Trophoblast cell (in vitro differentiated cells and primary cell): ENCODE measurements at regions not wholly inside any gene's neighbourhood (a gene's known extent, or its start where the extent isn't known, plus 50 kb on each side); places are given as distances from the start of the nearest gene placed in this dataset.

ENCODE experiments used
- DNase-seq, 2 donors: peaks; one replicate each; pipeline ENCODE4 v3.0.0-alpha.2; 2016
- H2AFZ ChIP-seq: 2 replicates; pipeline ENCODE4 v1.6.1; 2013; ENCODE audit warnings: low read length, moderate library complexity, mild to moderate bottlenecking; ENCODE audit not compliant: insufficient read depth, poor library complexity
- H2AK5ac ChIP-seq: 2 replicates; pipeline ENCODE4 v1.6.1; 2013; ENCODE audit warnings: mild to moderate bottlenecking, low read length
- H2BK120ac ChIP-seq: 2 replicates; pipeline ENCODE4 v1.6.1; 2013; ENCODE audit warnings: low read length, mild to moderate bottlenecking, moderate library complexity; ENCODE audit not compliant: insufficient read depth, poor library complexity
- H2BK12ac ChIP-seq: 2 replicates; pipeline ENCODE4 v1.6.1; 2013; ENCODE audit warnings: mild to moderate bottlenecking, low read length, moderate library complexity
- H2BK5ac ChIP-seq: 2 replicates; pipeline ENCODE4 v1.6.1; 2013; ENCODE audit warnings: low read length, low read depth, moderate library complexity, mild to moderate bottlenecking; ENCODE audit not compliant: poor library complexity
- H3K14ac ChIP-seq: 2 replicates; pipeline ENCODE4 v1.6.1; 2013; ENCODE audit warnings: mild to moderate bottlenecking, low read length
- H3K18ac ChIP-seq: 2 replicates; pipeline ENCODE4 v1.6.1; 2013; ENCODE audit warnings: mild to moderate bottlenecking, low read length
- H3K23ac ChIP-seq: 2 replicates; pipeline ENCODE4 v1.6.1; 2013; ENCODE audit warnings: low read length
- H3K27ac ChIP-seq: 2 replicates; pipeline ENCODE4 v1.5.1; 2013; ENCODE audit warnings: low read depth, mild to moderate bottlenecking, inconsistent platforms, low read length, moderate library complexity
- H3K27me3 ChIP-seq: 2 replicates; pipeline ENCODE4 v1.6.1; 2013; ENCODE audit warnings: inconsistent platforms, mild to moderate bottlenecking, low read length, moderate library complexity; ENCODE audit not compliant: insufficient read depth
- H3K36me3 ChIP-seq, 2 experiments: 1 replicate in 1 of 2; 2 replicates in 1 of 2; pipeline ENCODE4 v1.6.1; 2013; ENCODE audit warnings: low read length in 2 of 2, mild to moderate bottlenecking in 2 of 2, moderate library complexity in 1 of 2; ENCODE audit not compliant: insufficient read depth in 2 of 2, control insufficient read depth in 1 of 2
- H3K4ac ChIP-seq: 2 replicates; pipeline ENCODE4 v1.6.1; 2013; ENCODE audit warnings: low read depth, mild to moderate bottlenecking, low read length, moderate library complexity
- H3K4me1 ChIP-seq, 2 experiments: 1 replicate in 1 of 2; 2 replicates in 1 of 2; pipeline ENCODE4 v1.6.1; 2013; ENCODE audit warnings: low read length in 2 of 2, mild to moderate bottlenecking in 2 of 2, moderate library complexity in 1 of 2; ENCODE audit not compliant: insufficient read depth in 2 of 2, control insufficient read depth in 1 of 2
- H3K4me2 ChIP-seq: 2 replicates; pipeline ENCODE4 v1.6.1; 2013; ENCODE audit warnings: inconsistent platforms, mild to moderate bottlenecking, low read length, moderate library complexity
- H3K4me3 ChIP-seq: 2 replicates; pipeline ENCODE4 v1.5.1; 2013; ENCODE audit warnings: mild to moderate bottlenecking, low read depth, low read length, inconsistent platforms
- H3K79me1 ChIP-seq: one replicate; pipeline ENCODE4 v1.6.1; 2013; ENCODE audit warnings: low read length
- H3K79me2 ChIP-seq: 2 replicates; pipeline ENCODE4 v1.6.1; 2013; ENCODE audit warnings: low read length, mild to moderate bottlenecking; ENCODE audit not compliant: control insufficient read depth, insufficient read depth, poor library complexity
- H3K9ac ChIP-seq: 2 replicates; pipeline ENCODE4 v1.6.1; 2013; ENCODE audit warnings: mild to moderate bottlenecking, low read length
- H3K9me3 ChIP-seq: 2 replicates; pipeline ENCODE4 v1.6.1; 2013; ENCODE audit warnings: low read depth, mild to moderate bottlenecking, control low read depth, inconsistent platforms, low read length; ENCODE audit not compliant: insufficient read depth
- H4K12ac ChIP-seq: 2 replicates; pipeline ENCODE4 v1.6.1; 2013; ENCODE audit warnings: low read depth, mild to moderate bottlenecking, low read length, moderate library complexity
- H4K8ac ChIP-seq: 2 replicates; pipeline ENCODE4 v1.6.1; 2013; ENCODE audit warnings: low read depth, mild to moderate bottlenecking, low read length, moderate library complexity
- H4K91ac ChIP-seq: one replicate; pipeline ENCODE4 v1.6.1; 2013; ENCODE audit warnings: low read depth, mild to moderate bottlenecking, low read length, moderate library complexity
- WGBS: extraction: QIAGEN DNeasy Blood & Tissue Kit; methylation state at CpG from one replicate; pipeline ENCODE4 v1.1.7; 2013; ENCODE audit warnings: missing lambda C conversion rate; ENCODE audit not compliant: insufficient read length, insufficient coverage; ENCODE audit errors: extremely low coverage; 5-methylcytosine and 5-hydroxymethylcytosine counted together

DNA sequence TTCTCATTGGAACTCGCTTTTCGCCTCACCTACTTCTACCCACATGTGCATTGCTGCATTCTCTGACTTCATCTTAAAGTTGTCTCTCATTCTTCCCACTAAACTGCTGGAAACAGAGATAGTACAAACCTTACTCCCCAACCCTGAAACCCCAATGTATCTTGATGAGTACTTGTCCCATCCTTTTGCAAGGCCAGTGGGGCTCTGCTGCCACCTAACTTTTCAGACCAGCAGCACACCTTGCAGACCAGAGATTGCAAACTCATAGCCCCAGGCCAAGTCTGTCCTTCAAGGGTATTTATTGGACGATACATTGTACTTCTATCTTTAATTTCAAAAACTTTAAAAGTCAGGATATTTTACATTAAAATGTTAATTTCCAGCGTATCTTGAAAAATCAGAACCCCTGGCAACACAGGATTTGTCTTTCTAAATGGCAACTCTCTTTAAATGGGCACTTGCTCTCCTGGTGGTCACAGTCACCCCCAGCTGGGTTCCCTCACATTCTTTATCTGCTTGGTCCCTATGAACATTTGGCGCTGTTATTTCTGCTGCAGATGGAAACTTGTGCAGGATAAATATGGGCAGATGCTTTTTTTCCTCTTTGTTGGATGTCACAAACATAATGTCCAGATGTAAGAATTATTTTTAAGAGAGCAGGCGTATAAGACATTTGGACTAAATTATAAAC, 83.9 kb downstream of the SOD2 start:
- H3K4me2 ChIP-seq = no peak overlapping the region
- H3K23ac ChIP-seq = no peak overlapping the region
- H3K9me3 ChIP-seq = no peaks in the 10 kb centered on the region
- no peak overlapping the region for H3K27ac ChIP-seq
- no peak overlapping the region for H2BK5ac ChIP-seq
- no peaks in the 10 kb centered on the region for H3K27me3 ChIP-seq
- H3K4ac ChIP-seq = no peak overlapping the region
- no peaks in the 10 kb centered on the region for H3K4me1 ChIP-seq
- no peaks in the 10 kb centered on the region for H3K36me3 ChIP-seq
- no peak overlapping the region for H3K14ac ChIP-seq
- no peak overlapping the region for H2AFZ ChIP-seq
- no peak overlapping the region for H4K8ac ChIP-seq
- DNase-seq = peak; percentile 13 to 72
- H3K4me3 ChIP-seq = no peak overlapping the region
- no peak overlapping the region for H4K91ac ChIP-seq
- WGBS = no CpG with 5 or more reads among the region's 6 CpGs
- no peak overlapping the region for H4K12ac ChIP-seq
- no peak overlapping the region for H2BK120ac ChIP-seq
- no peak overlapping the region for H2BK12ac ChIP-seq
- H2AK5ac ChIP-seq = no peak overlapping the region
- no peaks in the 10 kb centered on the region for H3K79me1 ChIP-seq
- H3K9ac ChIP-seq = no peak overlapping the region
- H3K79me2 ChIP-seq = no peaks in the 10 kb centered on the region
- no peak overlapping the region for H3K18ac ChIP-seq

DNA sequence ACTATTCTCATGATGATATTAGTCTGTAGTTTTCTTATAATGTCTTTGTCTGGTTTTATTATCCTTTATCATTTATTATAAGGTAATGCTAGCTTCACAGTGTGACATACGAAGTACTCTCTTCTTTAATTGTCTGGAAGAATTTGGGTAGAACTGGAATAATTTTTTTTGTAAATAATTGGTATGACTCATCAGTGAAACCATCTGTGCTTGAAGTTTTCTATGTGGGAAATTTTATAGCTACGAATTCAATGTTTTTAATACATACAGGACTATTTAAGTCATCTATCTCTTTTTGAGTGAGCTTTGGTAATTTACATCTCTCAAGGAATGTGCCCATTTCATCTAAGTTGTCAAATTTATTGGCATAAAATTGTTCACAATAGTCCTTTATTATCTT, 86.3 kb downstream of the SOD2 start:
- Histone ChIP-seq H2AFZ (no peak overlapping the region), H2AK5ac (no peak overlapping the region), H3K36me3 (no peaks in the 10 kb centered on the region), H3K79me2 (no peaks in the 10 kb centered on the region), H3K79me1 (no peaks in the 10 kb centered on the region), H3K9me3 (no peaks in the 10 kb centered on the region), H3K4ac (no peak overlapping the region), H3K9ac (no peak overlapping the region), H3K18ac (no peak overlapping the region), H3K23ac (no peak overlapping the region), H3K27me3 (no peaks in the 10 kb centered on the region), H3K14ac (no peak overlapping the region), H2BK120ac (no peak overlapping the region), H3K27ac (no peak overlapping the region), H3K4me2 (no peak overlapping the region), H3K4me3 (no peak overlapping the region), H4K12ac (no peak overlapping the region), H2BK12ac (no peak overlapping the region), H4K8ac (no peak overlapping the region), H2BK5ac (no peak overlapping the region), H3K4me1 (no peaks in the 10 kb centered on the region), H4K91ac (no peak overlapping the region)
- no peak for DNase-seq
- WGBS = no CpG with 5 or more reads among the region's 2 CpGs

DNA sequence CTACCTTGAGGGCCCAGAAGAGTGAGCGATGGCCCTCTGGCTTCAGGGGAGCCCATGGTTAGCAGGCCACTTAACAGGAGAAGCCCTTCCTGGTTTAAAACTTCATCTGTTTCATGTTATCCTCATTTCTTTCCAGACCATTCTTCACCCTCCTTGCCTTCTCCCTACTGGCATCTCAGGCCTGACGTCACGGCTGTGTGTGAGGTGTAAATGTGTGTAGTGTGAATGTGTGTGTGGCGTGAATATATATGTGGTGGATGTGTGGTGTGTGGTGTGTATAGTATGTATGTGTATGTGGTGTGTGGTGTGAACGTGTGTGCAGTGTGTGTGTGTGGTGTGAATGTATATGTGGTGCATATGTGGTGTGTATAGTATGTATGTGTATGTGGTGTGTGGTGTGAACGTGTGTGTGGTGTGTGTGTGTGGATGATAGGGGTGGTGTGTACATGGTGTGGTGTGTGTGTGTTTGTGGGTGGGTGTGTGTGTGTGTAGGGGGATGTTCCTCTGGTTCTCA, 88.5 kb downstream of the SOD2 start:
- Histone ChIP-seq H4K8ac (no peak overlapping the region), H3K36me3 (no peaks in the 10 kb centered on the region), H4K12ac (no peak overlapping the region), H3K4ac (no peak overlapping the region), H3K4me2 (no peak overlapping the region), H3K79me1 (no peaks in the 10 kb centered on the region), H3K14ac (no peak overlapping the region), H3K27me3 (no peaks in the 10 kb centered on the region), H3K9ac (no peak overlapping the region), H2BK120ac (no peak overlapping the region), H3K18ac (no peak overlapping the region), H2AFZ (no peak overlapping the region), H3K79me2 (no peaks in the 10 kb centered on the region), H3K23ac (no peak overlapping the region), H3K4me1 (no peaks in the 10 kb centered on the region), H2BK5ac (no peak overlapping the region), H3K4me3 (no peak overlapping the region), H3K9me3 (no peaks in the 10 kb centered on the region), H2BK12ac (no peak overlapping the region), H3K27ac (no peak overlapping the region), H2AK5ac (no peak overlapping the region), H4K91ac (no peak overlapping the region)
- WGBS = 100% methylated on average over 1 of the region's 6 CpGs
- DNase-seq = no peak

DNA sequence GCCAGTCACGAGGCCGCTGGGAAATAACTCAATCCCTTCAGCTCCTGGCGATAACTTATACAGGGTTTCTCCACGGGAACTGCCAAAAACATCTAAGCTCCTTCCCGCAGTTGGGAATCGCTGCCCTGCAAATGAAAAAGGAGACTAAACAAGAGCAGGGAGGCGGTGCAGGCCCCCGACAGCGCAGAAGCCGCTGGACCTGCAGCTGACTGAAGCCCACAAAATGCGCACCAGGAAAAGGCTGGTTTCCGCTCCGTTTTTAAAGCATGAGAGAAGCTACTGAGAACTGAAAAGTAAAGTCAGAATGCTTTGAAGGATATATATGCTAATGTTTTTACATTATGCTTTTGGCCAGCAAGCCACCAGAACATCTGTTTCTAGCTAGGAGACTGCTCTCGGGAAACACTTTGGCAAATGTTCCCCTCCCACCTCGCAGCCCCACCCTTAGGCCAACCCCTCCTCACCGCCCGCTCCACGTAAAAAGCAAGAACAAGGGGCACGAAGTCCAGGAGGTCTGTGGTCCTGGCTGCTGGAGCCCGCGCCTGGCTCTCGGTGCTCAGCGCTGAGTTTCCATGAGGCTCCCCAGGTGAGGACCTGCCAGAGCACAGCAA, 90.5 kb downstream of the SOD2 start:
- H3K79me2 ChIP-seq = no peaks in the 10 kb centered on the region
- no CpG with 5 or more reads among the region's 23 CpGs for WGBS
- no peak for DNase-seq
- H3K14ac ChIP-seq = no peak overlapping the region
- H3K4me3 ChIP-seq = no peak overlapping the region
- no peak overlapping the region for H2BK12ac ChIP-seq
- H4K8ac ChIP-seq = no peak overlapping the region
- no peak overlapping the region for H3K23ac ChIP-seq
- H3K27me3 ChIP-seq = no peaks in the 10 kb centered on the region
- no peaks in the 10 kb centered on the region for H3K4me1 ChIP-seq
- no peak overlapping the region for H3K18ac ChIP-seq
- H3K4ac ChIP-seq = no peak overlapping the region
- H3K4me2 ChIP-seq = no peak overlapping the region
- no peak overlapping the region for H2AK5ac ChIP-seq
- no peaks in the 10 kb centered on the region for H3K79me1 ChIP-seq
- no peak overlapping the region for H2BK5ac ChIP-seq
- no peak overlapping the region for H2BK120ac ChIP-seq
- H4K91ac ChIP-seq = no peak overlapping the region
- H3K27ac ChIP-seq = no peak overlapping the region
- H2AFZ ChIP-seq = no peak overlapping the region
- H3K36me3 ChIP-seq = no peaks in the 10 kb centered on the region
- H3K9me3 ChIP-seq = no peaks in the 10 kb centered on the region
- no peak overlapping the region for H4K12ac ChIP-seq
- H3K9ac ChIP-seq = no peak overlapping the region
